RPMI8226 (cell line): ENCODE measurements at regions not wholly inside any gene's neighbourhood (a gene's known extent, or its start where the extent isn't known, plus 50 kb on each side); places are given as distances from the start of the nearest gene placed in this dataset.
"Not testable (repeated sequence)": the region's sequence is repeated elsewhere in the genome, so short reads cannot be mapped to it uniquely, and the experiment has no call there.

Experiments used
- DNase-seq: peaks from one replicate; pipeline ENCODE4 v3.0.0-alpha.2; 2015

- no peak for DNase-seq
Measured at GRCh38 chrX:25442499-25442898, 426.7 kb upstream of the ARX start.

GRCh38 chrX:25433307-25433706 is 417.5 kb upstream of the ARX start:
- DNase-seq, result no peak

- no peak for DNase-seq
Measured at GRCh38 chrX:25432396-25432795, 416.6 kb upstream of the ARX start.

- DNase-seq, result no peak
Measured at GRCh38 chrX:25427873-25428555, 412.2 kb upstream of the ARX start.

- DNase-seq, result not testable (repeated sequence)
Measured at GRCh38 chrX:25404163-25404562, 388.4 kb upstream of the ARX start.

GRCh38 chrX:25389266-25389665 is 373.5 kb upstream of the ARX start:
- no peak for DNase-seq

- no peak for DNase-seq
Measured at GRCh38 chrX:25383196-25383595, 367.4 kb upstream of the ARX start.

- DNase-seq, result no peak
Measured at GRCh38 chrX:25356456-25356855, 340.7 kb upstream of the ARX start.

GRCh38 chrX:25344161-25344936 is 328.6 kb upstream of the ARX start:
- no peak for DNase-seq

- DNase-seq, result no peak
Measured at GRCh38 chrX:25343060-25343459, 327.3 kb upstream of the ARX start.

GRCh38 chrX:25337841-25338240 is 322.1 kb upstream of the ARX start:
- no peak for DNase-seq

- no peak for DNase-seq
Measured at GRCh38 chrX:25300994-25301393, 285.2 kb upstream of the ARX start.

- no peak for DNase-seq
Measured at GRCh38 chrX:25296850-25297249, 281.1 kb upstream of the ARX start.

GRCh38 chrX:25295466-25295865 is 279.7 kb upstream of the ARX start:
- no peak for DNase-seq

- DNase-seq, result no peak
Measured at GRCh38 chrX:25290132-25290531, 274.4 kb upstream of the ARX start.

- DNase-seq, result no peak
Measured at GRCh38 chrX:25288676-25289075, 272.9 kb upstream of the ARX start.

GRCh38 chrX:25287521-25287920 is 271.8 kb upstream of the ARX start:
- DNase-seq, result no peak

GRCh38 chrX:25285598-25285997 is 269.8 kb upstream of the ARX start:
- DNase-seq, result no peak

- DNase-seq, result no peak
Measured at GRCh38 chrX:25279510-25279909, 263.7 kb upstream of the ARX start.

- DNase-seq, result no peak
Measured at GRCh38 chrX:25278341-25278740, 262.6 kb upstream of the ARX start.

GRCh38 chrX:25277574-25277973 is 261.8 kb upstream of the ARX start:
- DNase-seq, result no peak

- DNase-seq, result no peak
Measured at GRCh38 chrX:25275159-25275558, 259.4 kb upstream of the ARX start.

GRCh38 chrX:25241461-25241860 is 225.7 kb upstream of the ARX start:
- DNase-seq, result no peak

- DNase-seq, result no peak
Measured at GRCh38 chrX:25226151-25226550, 210.4 kb upstream of the ARX start.

- no peak for DNase-seq
Measured at GRCh38 chrX:25219480-25219879, 203.7 kb upstream of the ARX start.
